Mucosa of rectum (tissue), 2 donors: ENCODE measurements at regions not wholly inside any gene's neighbourhood (a gene's known extent, or its start where the extent isn't known, plus 50 kb on each side); places are given as distances from the start of the nearest gene placed in this dataset.

Experiments
- H3K27ac ChIP-seq, 2 donors: one replicate each; pipeline ENCODE4 v1.7.0; 2013; ENCODE audit warnings: inconsistent platforms in 2 of 2, low read depth in 2 of 2, low read length in 2 of 2
- H3K27me3 ChIP-seq, 2 donors: one replicate each; pipeline ENCODE4 v1.7.0; 2013; ENCODE audit warnings: low read length in 2 of 2; ENCODE audit not compliant: control insufficient read depth in 2 of 2, insufficient read depth in 2 of 2
- H3K36me3 ChIP-seq, 2 donors: one replicate each; pipeline ENCODE4 v1.7.0; 2013; ENCODE audit warnings: low read length in 2 of 2; ENCODE audit not compliant: control insufficient read depth in 2 of 2, insufficient read depth in 2 of 2
- H3K4me1 ChIP-seq, 2 donors: one replicate each; pipeline ENCODE4 v1.7.0; 2013; ENCODE audit warnings: low read length in 2 of 2, mild to moderate bottlenecking in 1 of 2; ENCODE audit not compliant: control insufficient read depth in 2 of 2, insufficient read depth in 2 of 2
- H3K4me3 ChIP-seq, 2 donors: one replicate each; pipeline ENCODE4 v1.7.0; 2013; ENCODE audit warnings: low read length in 2 of 2
- H3K9ac ChIP-seq, 2 donors: one replicate each; pipeline ENCODE4 v1.7.0; 2013; ENCODE audit warnings: low read length in 2 of 2, low read depth in 1 of 2, mild to moderate bottlenecking in 1 of 2
- H3K9me3 ChIP-seq, 2 donors: one replicate each; pipeline ENCODE4 v1.7.0; 2013; ENCODE audit warnings: low read length in 2 of 2; ENCODE audit not compliant: control insufficient read depth in 2 of 2
- donor health status: healthy.
- donor health status: Normal muscosa, but diverticular disease.

DNA sequence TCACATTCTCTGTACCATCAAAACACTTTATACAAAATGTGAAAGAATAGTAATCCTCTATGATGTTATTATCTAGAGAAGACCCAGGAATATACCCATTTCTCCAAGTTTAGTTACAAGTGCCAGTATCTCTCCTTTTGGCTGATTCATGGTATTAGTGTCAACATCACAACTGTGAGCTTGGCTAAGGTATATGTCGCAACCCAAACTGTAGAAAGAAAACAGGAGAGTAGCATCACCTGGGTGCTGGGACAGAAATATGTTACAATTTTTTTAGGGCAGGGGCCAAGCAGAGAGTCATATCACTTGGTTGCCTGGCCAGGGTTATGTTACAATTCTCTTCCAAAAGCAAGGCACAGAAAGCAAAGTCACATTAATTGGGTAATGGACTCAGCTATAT lies 127.2 kb upstream of the ZNF91 start:
- Histone ChIP-seq H3K27me3 (no peaks in the 10 kb centered on the region), H3K27ac (no peak overlapping the region)

GRCh38 chr19:23521471-23521870 lies 126.2 kb upstream of the ZNF91 start:
- Histone ChIP-seq H3K4me3 (no peak overlapping the region), H3K36me3 (no peaks in the 10 kb centered on the region), H3K27ac (no peak overlapping the region), H3K27me3 (no peaks in the 10 kb centered on the region), H3K9me3 (peaks cover 2 to 4% of the 10 kb centered on the region in 2 donors), H3K9ac (no peak overlapping the region), H3K4me1 (peaks cover 4 to 10% of the 10 kb centered on the region in 2 donors)

More for the DNA sequence above, 127.2 kb upstream of the ZNF91 start:
- H3K4me3 ChIP-seq, result no peak overlapping the region
- H3K36me3 ChIP-seq, result no peaks in the 10 kb centered on the region
- H3K9me3 ChIP-seq, result peaks cover 2 to 10% of the 10 kb centered on the region in 2 donors
- peaks cover 4 to 10% of the 10 kb centered on the region in 2 donors for H3K4me1 ChIP-seq
- no peak overlapping the region for H3K9ac ChIP-seq

- Histone ChIP-seq H3K9ac (no peak overlapping the region), H3K36me3 (no peaks in the 10 kb centered on the region), H3K4me1 (peaks cover 4% of the 10 kb centered on the region in 2 donors)
Observed at GRCh38 chr19:23520441-23520840, 125.2 kb upstream of the ZNF91 start.

DNA sequence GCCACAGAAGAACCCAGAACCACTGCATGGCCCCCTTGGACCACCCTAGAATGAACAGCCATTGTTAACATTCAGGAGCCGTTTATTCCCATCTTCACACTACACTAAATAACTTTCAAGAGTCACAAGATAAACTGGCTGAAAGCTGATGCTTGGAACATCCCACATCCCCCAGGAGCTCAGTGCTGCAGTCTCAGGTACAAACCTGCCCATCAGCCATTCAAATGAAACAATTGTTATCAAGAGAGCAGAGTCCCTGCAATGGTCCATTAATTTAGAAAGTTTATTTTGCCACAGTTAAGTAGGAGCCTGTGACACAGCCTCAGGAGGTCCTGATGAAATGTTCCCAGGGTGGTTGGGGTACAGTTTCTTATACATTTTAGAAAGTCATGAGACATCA lies 123.8 kb upstream of the ZNF91 start:
- Histone ChIP-seq H3K36me3 (no peaks in the 10 kb centered on the region), H3K9me3 (no peaks in the 10 kb centered on the region), H3K27ac (no peak overlapping the region), H3K4me3 (no peak overlapping the region), H3K9ac (no peak overlapping the region), H3K4me1 (no peaks in the 10 kb centered on the region), H3K27me3 (no peaks in the 10 kb centered on the region)

More at GRCh38 chr19:23520441-23520840, 125.2 kb upstream of the ZNF91 start:
- Histone ChIP-seq H3K27me3 (no peaks in the 10 kb centered on the region), H3K9me3 (peaks cover 2 to 4% of the 10 kb centered on the region in 2 donors), H3K4me3 (no peak overlapping the region), H3K27ac (no peak overlapping the region)

GRCh38 chr19:23516266-23516665 lies 121.0 kb upstream of the ZNF91 start:
- no peak overlapping the region for H3K27ac ChIP-seq
- no peaks in the 10 kb centered on the region for H3K27me3 ChIP-seq
- no peaks in the 10 kb centered on the region for H3K4me1 ChIP-seq
- H3K4me3 ChIP-seq, result no peak overlapping the region
- no peaks in the 10 kb centered on the region for H3K36me3 ChIP-seq
- H3K9me3 ChIP-seq, result no peaks in the 10 kb centered on the region
- no peak overlapping the region for H3K9ac ChIP-seq

DNA sequence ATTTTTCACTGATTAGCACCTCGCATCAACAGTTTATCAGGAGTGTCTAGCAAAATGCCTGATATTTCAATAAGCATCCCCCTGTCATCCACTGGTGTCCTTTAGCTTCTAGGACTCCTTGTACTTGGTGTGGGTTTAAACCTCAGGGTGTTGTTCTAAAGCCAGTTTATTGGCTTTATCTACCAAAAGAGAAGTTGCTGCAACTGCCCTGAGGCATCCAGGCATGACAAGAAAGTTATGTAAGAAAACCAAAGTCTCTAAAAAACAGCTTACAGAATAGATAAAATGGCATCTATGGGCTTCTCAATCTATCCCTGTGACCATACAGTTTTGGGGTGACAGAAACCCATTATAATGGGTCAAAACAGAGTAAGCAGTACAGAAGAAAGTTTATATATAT lies 120.3 kb upstream of the ZNF91 start:
- Histone ChIP-seq H3K27ac (no peak overlapping the region), H3K9ac (no peak overlapping the region), H3K27me3 (no peaks in the 10 kb centered on the region)

GRCh38 chr19:23512151-23512925 lies 117.1 kb upstream of the ZNF91 start:
- no peak overlapping the region for H3K27ac ChIP-seq
- no peak overlapping the region for H3K9ac ChIP-seq
- H3K36me3 ChIP-seq, result no peaks in the 10 kb centered on the region
- H3K27me3 ChIP-seq, result no peaks in the 10 kb centered on the region
- H3K4me1 ChIP-seq, result no peaks in the 10 kb centered on the region
- no peak overlapping the region for H3K4me3 ChIP-seq
- H3K9me3 ChIP-seq, result no peaks in the 10 kb centered on the region

More for the DNA sequence above, 120.3 kb upstream of the ZNF91 start:
- H3K4me3 ChIP-seq, result no peak overlapping the region
- no peaks in the 10 kb centered on the region for H3K36me3 ChIP-seq
- no peaks in the 10 kb centered on the region for H3K9me3 ChIP-seq
- no peaks in the 10 kb centered on the region for H3K4me1 ChIP-seq

DNA sequence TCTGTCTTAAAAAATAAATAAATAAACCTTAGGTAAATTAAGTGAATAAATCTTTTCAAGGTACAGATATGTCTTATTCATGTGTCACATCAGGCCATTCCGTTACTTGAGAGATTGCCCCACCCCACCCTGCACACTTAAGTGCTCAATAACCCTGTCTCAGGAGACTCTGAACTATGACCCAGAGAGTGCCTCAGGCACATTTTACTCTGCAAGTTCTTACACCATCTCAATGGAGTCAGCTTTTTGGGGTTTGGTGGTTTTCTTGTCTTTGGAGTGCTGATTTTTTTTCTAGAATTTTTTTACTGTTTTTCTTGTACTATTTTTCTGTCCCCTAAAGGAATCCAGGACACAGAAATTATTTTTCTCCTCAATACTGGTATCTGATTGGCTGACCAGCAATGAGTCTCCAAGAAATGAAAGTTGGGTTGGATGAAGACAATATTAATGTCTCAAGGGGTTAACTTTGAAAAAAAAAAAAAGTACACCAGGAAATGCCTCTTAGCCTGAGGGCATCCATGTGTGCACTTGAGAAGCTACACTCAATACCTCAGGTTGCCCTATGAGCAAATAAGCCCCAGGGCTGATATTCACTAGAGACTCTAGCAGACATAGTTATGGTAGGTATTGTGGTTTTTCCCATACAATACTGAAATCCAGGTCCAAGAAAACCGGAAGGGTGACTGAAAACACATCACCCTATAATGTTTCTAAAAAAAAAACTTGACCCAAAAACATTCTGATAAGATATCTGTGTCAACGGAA lies 114.6 kb upstream of the ZNF91 start:
- peaks cover 0 to 2% of the 10 kb centered on the region in 2 donors for H3K4me1 ChIP-seq
- H3K9ac ChIP-seq, result no peak overlapping the region
- no peaks in the 10 kb centered on the region for H3K36me3 ChIP-seq
- H3K27ac ChIP-seq, result no peak overlapping the region
- no peaks in the 10 kb centered on the region for H3K27me3 ChIP-seq
- no peak overlapping the region for H3K4me3 ChIP-seq
- H3K9me3 ChIP-seq, result no peaks in the 10 kb centered on the region

- H3K9ac ChIP-seq, result no peak overlapping the region
- H3K9me3 ChIP-seq, result no peaks in the 10 kb centered on the region
- no peaks in the 10 kb centered on the region for H3K36me3 ChIP-seq
- H3K27me3 ChIP-seq, result no peaks in the 10 kb centered on the region
- peaks cover 0 to 2% of the 10 kb centered on the region in 2 donors for H3K4me1 ChIP-seq
- H3K27ac ChIP-seq, result no peak overlapping the region
- H3K4me3 ChIP-seq, result no peak overlapping the region
Observed at GRCh38 chr19:23507446-23507845, 112.2 kb upstream of the ZNF91 start.

DNA sequence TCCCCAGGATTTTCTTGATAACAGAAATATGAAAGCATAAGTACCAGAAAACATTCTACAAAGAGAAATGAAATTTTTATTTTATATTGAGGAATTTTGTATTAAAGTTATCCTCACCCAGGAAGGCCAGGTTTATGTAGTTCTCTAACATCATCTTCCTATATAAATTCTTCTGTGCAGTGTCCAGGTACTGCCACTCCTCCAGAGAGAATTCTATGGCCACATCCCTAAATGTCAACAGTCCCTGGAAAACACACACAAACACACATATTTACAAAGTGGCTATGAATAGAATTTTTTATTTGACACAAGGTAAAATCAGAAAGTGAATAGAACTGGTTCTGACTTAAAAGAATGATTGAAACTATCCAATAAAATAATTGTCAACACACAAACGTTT lies 110.5 kb upstream of the ZNF91 start:
- Histone ChIP-seq H3K27ac (no peak overlapping the region), H3K27me3 (no peaks in the 10 kb centered on the region), H3K4me1 (peaks cover 0 to 2% of the 10 kb centered on the region in 2 donors)

More for the DNA sequence above, 110.5 kb upstream of the ZNF91 start:
- Histone ChIP-seq H3K36me3 (no peaks in the 10 kb centered on the region), H3K9ac (no peak overlapping the region), H3K9me3 (no peaks in the 10 kb centered on the region), H3K4me3 (no peak overlapping the region)
